GM12864 (cell line): ENCODE measurements at regions not wholly inside any gene's neighbourhood (a gene's known extent, or its start where the extent isn't known, plus 50 kb on each side); places are given as distances from the start of the nearest gene placed in this dataset.

Source experiments
- DNase-seq: peaks from one replicate; pipeline ENCODE4 v3.0.0-alpha.2; 2011; ENCODE audit warnings: low read depth
- H3K4me3 ChIP-seq: 2 replicates; pipeline ENCODE4 v1.5.1; 2011; ENCODE audit warnings: mild to moderate bottlenecking, low read depth, low read length, control low read depth
- TF ChIP-seq, protein P1 (sequence below): IDR thresholded peaks from 2 replicates; pipeline ENCODE4 v1.5.1; 2011; ENCODE audit warnings: low read depth, mild to moderate bottlenecking, moderate library complexity, low read length, control low read depth, inconsistent platforms; ENCODE audit errors: missing control alignments

DNA sequence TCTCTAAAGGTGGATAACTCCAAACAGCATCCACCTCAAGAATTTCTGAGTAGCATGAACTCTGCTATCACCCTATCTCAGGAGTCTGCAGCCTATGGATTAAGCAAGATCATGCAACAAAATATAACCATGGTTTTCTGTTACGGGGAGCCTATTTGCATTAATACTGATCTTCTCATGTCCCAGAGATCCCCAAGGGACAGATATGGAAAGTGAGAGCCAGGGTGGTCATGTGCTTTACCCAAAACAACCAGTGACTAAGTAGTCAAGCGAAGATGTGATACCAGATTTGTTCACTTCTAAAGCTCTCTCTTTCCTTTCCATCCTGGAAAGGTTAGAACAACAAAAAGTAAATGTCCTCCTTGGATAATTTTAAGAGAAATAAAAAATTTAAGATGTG is 125.1 kb downstream of the PRRX1 start:
- DNase-seq, result no peak
- TF ChIP-seq, protein P1, sequence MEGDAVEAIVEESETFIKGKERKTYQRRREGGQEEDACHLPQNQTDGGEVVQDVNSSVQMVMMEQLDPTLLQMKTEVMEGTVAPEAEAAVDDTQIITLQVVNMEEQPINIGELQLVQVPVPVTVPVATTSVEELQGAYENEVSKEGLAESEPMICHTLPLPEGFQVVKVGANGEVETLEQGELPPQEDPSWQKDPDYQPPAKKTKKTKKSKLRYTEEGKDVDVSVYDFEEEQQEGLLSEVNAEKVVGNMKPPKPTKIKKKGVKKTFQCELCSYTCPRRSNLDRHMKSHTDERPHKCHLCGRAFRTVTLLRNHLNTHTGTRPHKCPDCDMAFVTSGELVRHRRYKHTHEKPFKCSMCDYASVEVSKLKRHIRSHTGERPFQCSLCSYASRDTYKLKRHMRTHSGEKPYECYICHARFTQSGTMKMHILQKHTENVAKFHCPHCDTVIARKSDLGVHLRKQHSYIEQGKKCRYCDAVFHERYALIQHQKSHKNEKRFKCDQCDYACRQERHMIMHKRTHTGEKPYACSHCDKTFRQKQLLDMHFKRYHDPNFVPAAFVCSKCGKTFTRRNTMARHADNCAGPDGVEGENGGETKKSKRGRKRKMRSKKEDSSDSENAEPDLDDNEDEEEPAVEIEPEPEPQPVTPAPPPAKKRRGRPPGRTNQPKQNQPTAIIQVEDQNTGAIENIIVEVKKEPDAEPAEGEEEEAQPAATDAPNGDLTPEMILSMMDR, result no peak
- no peak overlapping the region for H3K4me3 ChIP-seq

DNA sequence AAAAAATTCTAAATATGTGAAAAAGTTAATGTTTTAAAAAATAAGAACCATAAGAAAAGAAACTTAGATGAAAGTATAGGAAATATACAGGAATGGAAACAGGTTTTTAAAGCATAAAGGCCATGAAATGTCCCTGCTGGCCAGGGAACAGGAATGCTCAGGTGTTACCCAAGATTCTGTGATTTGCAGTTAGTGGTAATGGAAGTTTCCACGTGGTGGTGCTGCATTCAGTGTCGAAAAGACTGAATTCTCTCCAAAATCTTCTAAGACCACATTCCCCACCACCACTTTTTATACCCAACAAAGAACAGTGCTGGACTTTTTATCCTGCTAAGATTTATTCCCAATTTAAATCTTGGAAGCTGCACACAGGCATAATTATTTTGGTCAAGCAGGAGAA is 126.2 kb downstream of the PRRX1 start:
- TF ChIP-seq, protein P1, result no peak
- no peak for DNase-seq

DNA sequence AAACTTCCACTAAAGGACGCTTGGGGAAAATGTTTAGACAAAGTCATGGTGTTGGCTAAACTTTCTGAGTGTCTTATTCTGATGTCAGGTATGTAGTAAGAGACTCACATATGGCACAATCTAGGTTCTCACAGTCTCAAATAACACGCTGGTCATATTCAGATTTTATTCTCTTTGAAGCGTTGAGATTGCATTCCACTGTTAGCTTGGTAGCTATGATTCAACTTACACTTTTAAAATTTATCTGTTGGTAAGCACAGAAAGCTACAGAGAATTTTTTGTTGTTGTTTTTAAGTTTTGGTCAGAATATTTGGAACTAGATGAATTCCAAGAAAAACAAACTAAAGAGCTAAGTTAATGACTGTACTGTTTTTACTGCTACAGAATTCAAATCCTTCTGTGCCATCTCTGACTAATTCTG is 126.7 kb downstream of the PRRX1 start:
- TF ChIP-seq, protein P1, result no peak
- no peak for DNase-seq
- H3K4me3 ChIP-seq, result no peak overlapping the region

More for the DNA sequence above, 126.2 kb downstream of the PRRX1 start:
- H3K4me3 ChIP-seq, result no peak overlapping the region

- no peak overlapping the region for H3K4me3 ChIP-seq
- TF ChIP-seq, protein P1, result no peak
- DNase-seq, result no peak
Observed at GRCh38 chr1:170791941-170792340, 128.0 kb downstream of the PRRX1 start.

GRCh38 chr1:170800265-170800664 is 135.1 kb upstream of the MROH9 start:
- no peak overlapping the region for H3K4me3 ChIP-seq
- no peak for DNase-seq
- TF ChIP-seq, protein P1, result no peak

GRCh38 chr1:170800812-170801211 is 134.5 kb upstream of the MROH9 start:
- no peak overlapping the region for H3K4me3 ChIP-seq
- no peak for DNase-seq
- TF ChIP-seq, protein P1, result no peak

DNA sequence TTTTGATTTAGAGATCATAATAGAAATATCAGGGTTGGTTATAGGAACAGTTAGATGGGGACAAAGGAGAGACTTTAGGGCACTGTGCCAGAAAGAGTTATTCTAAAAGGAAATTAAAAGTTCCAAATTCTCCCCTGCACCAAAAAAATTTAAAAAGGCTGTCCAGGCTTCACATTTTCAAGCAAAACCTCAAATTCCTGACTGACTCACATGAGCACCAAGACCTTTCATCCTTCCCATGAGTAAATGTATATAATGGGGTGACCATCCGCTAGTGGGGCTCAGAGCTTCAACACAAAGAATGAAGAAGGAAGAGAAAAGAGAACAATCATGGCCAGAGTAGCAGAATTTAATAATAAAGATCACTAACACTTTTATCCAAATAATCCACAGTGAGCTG is 131.6 kb upstream of the MROH9 start:
- TF ChIP-seq, protein P1, result no peak
- no peak overlapping the region for H3K4me3 ChIP-seq
- DNase-seq, result no peak
